Sigmoid colon (tissue), 6 donors: ENCODE measurements at regions not wholly inside any gene's neighbourhood (a gene's known extent, or its start where the extent isn't known, plus 50 kb on each side); places are given as distances from the start of the nearest gene placed in this dataset.

Experiments used
- DNase-seq: peaks from one replicate; pipeline ENCODE4 v3.0.0-alpha.2; 2019
- H3K27ac ChIP-seq, 4 donors: fragments of 200-600 bp; sonication (generic); one replicate each; pipeline ENCODE4 v1.5.1; 2016 to 2019; ENCODE audit warnings: mild to moderate bottlenecking in 1 of 4
- H3K27me3 ChIP-seq, 3 donors: fragments of 200-600 bp; sonication (generic); one replicate each; pipeline ENCODE4 v1.5.1; 2019; ENCODE audit warnings: mild to moderate bottlenecking in 1 of 3
- H3K36me3 ChIP-seq, 4 donors: fragments of 200-600 bp; sonication (generic); one replicate each; pipeline ENCODE4 v1.5.1; 2016 to 2019
- H3K4me1 ChIP-seq, 4 donors: fragments of 200-600 bp; sonication (generic); one replicate each; pipeline ENCODE4 v1.5.1; 2017 to 2019
- H3K4me3 ChIP-seq, 4 donors: fragments of 200-600 bp; sonication (generic); one replicate each; pipeline ENCODE4 v1.5.1; 2017 to 2019; ENCODE audit warnings: mild to moderate bottlenecking in 2 of 4, moderate library complexity in 1 of 4
- H3K9me3 ChIP-seq, 4 donors: fragments of 200-600 bp in 3 of 4; sonication (generic) in 3 of 4; one replicate each; pipeline versions ENCODE4 v1.5.1 to v1.6.1; 2013 to 2019
- EP300 ChIP-seq, 4 donors: sonication (generic); formaldehyde crosslinking; IDR thresholded peaks; one replicate each; pipeline ENCODE4 v1.6.1; 2017; ENCODE audit warnings: antibody characterized with exemption in 4 of 4
- POLR2A ChIP-seq, 2 donors: fragments of 450-650 bp; IDR thresholded peaks; one replicate each; pipeline ENCODE4 v1.6.1; 2016; ENCODE audit warnings: antibody characterized with exemption in 2 of 2, mild to moderate bottlenecking in 2 of 2, moderate library complexity in 2 of 2
- POLR2AphosphoS5 ChIP-seq, 4 donors: sonication (generic); formaldehyde crosslinking; IDR thresholded peaks; one replicate each; pipeline ENCODE4 v1.6.1; 2017; ENCODE audit warnings: antibody characterized with exemption in 4 of 4
- WGBS, 2 donors: extraction: QIAGEN DNeasy Blood & Tissue Kit; methylation state at CpG; one replicate each; pipeline ENCODE4 v1.1.7; 2013; 5-methylcytosine and 5-hydroxymethylcytosine counted together
- intact Hi-C: fragments of 100-400 bp; cut with DNase I; formaldehyde crosslinking; loops from one replicate; pipeline ENCODE4 v1.15.1; 2023
- TF ChIP-seq, protein P1 (sequence below), 4 experiments: fragments of 450-650 bp in 3 of 4; fragments of 200-600 bp in 1 of 4; IDR thresholded peaks; one replicate each; pipeline ENCODE4 v1.5.1; 2016 to 2019; ENCODE audit warnings: antibody characterized with exemption in 4 of 4, mild to moderate bottlenecking in 3 of 4, moderate library complexity in 2 of 4
- donor health status: healthy with polysubstance abuse.
- donor health status: healthy.

DNA sequence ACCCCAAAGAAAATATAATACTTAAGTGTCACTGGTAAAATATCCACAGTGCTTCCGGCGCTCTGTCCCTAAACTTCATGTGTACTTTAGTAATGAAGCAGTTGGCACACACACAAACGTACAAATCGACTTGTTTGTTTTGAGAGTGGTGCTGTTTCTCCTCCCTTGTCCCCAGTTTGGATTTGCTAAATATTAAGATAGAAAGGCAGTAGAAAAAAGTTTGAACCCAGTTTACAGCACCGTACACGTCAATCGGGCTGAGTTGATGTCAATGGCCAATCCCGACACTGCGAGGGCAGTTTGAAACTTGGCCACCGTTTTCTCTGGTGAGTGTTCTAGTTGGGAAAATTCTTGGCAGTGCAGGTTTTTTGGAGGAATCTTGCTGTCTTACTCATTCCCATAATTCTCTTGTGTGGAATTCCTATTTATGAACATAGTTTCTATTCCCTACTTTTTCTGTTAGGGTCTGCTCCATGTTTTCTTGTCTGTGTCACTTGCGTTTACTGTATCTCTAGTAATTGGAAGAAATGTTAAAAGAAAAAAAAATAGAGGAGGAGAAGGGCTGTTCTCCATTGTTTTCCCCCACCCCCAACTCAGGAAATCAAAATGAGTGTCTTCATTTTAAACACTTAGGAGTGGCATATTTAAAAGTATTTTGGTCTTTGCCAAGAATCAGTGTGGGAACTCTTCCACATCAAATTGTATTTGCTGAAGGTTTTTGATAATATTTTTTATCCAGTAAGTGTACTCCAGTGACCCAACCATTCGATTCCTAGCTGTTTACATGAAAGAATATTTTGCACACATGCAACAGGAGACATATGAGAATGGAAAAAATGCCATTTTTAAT lies 72.3 kb downstream of the OR2B2 start:
- Histone ChIP-seq H3K27ac (peak overlapping the region in 2 of 4 donors; percentile 93 to 97), H3K27me3 (peaks cover 0 to 18% (median 18%) of the 10 kb centered on the region in 3 donors), H3K36me3 (no peaks in the 10 kb centered on the region), H3K4me3 (peak overlapping the region in 3 of 4 donors; percentile 48 to 75 (median 66)), H3K4me1 (peaks cover 0 to 37% (median 17%) of the 10 kb centered on the region in 4 donors), H3K9me3 (no peaks in the 10 kb centered on the region)
- intact Hi-C loops: loop anchor here (2.0 to 10.0 kb wide), 4 partner anchors 55 to 1815 kb away; a partner anchor contains a TSS
- DNase-seq: no peak
- no peak for TF ChIP-seq EP300 (IDR thresholded peaks at IDR 0.05)
- no peak for TF ChIP-seq POLR2A (IDR thresholded peaks at IDR 0.05)
- no peak for TF ChIP-seq POLR2AphosphoS5 (IDR thresholded peaks at IDR 0.05)
- TF ChIP-seq, protein P1, sequence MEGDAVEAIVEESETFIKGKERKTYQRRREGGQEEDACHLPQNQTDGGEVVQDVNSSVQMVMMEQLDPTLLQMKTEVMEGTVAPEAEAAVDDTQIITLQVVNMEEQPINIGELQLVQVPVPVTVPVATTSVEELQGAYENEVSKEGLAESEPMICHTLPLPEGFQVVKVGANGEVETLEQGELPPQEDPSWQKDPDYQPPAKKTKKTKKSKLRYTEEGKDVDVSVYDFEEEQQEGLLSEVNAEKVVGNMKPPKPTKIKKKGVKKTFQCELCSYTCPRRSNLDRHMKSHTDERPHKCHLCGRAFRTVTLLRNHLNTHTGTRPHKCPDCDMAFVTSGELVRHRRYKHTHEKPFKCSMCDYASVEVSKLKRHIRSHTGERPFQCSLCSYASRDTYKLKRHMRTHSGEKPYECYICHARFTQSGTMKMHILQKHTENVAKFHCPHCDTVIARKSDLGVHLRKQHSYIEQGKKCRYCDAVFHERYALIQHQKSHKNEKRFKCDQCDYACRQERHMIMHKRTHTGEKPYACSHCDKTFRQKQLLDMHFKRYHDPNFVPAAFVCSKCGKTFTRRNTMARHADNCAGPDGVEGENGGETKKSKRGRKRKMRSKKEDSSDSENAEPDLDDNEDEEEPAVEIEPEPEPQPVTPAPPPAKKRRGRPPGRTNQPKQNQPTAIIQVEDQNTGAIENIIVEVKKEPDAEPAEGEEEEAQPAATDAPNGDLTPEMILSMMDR (IDR thresholded peaks at IDR 0.05): no peak
- 6 to 9% methylated on average over 12 of the region's 12 CpGs for WGBS, 2 donors

DNA sequence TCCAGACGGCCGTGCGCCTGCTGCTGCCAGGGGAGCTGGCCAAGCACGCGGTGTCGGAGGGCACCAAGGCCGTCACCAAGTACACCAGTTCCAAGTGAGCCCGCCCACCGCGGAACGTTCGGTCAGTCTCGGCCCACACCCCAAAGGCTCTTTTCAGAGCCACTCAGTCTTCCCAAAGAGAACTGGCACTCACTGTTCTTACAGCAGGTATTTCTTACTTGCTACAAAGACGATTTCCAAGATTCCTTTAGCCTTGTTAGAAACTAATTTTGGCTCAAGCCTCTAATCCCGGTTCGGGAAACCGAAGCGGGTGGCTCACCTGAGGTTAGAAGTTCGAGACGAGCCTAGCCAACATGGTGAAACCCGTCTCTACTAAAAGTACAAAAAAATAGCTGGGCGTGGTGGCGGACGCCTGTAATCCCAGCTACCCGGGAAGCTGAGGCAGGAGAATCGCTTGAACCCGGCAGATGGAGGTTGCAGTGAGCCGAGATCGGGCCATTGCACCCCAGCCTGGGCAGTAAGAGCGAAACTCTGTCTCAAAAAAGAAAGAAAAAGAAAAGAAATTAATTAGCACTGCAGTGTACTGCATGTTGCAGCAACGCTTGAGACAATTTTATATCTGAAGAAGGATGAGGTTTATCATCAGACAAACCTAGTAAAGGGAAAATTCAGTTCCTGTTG lies 73.1 kb downstream of the OR2B2 start:
- peak overlapping the region; percentile 48 to 75 (median 65) for H3K4me3 ChIP-seq
- H3K9me3 ChIP-seq: no peaks in the 10 kb centered on the region
- H3K27ac ChIP-seq: peak overlapping the region; percentile 87 to 97 (median 94)
- TF ChIP-seq EP300 (IDR thresholded peaks at IDR 0.05) (no peak), POLR2AphosphoS5 (IDR thresholded peaks at IDR 0.05) (no peak), POLR2A (IDR thresholded peaks at IDR 0.05) (no peak)
- TF ChIP-seq, protein P1 (IDR thresholded peaks at IDR 0.05): no peak
- no peaks in the 10 kb centered on the region for H3K36me3 ChIP-seq
- WGBS, 2 donors: 1% methylated on average over 31 of the region's 31 CpGs
- intact Hi-C loops: loop anchor here (2.0 to 10.0 kb wide), 4 partner anchors 56 to 1814 kb away; a partner anchor contains a TSS
- H3K27me3 ChIP-seq: peaks cover 0 to 18% (median 18%) of the 10 kb centered on the region in 3 donors
- H3K4me1 ChIP-seq: peaks cover 0 to 37% (median 17%) of the 10 kb centered on the region in 4 donors
- no peak for DNase-seq

GRCh38 chr6:27838058-27838944 lies 73.9 kb downstream of the OR2B2 start:
- H3K4me3 ChIP-seq: peak overlapping the region; percentile 48 to 75 (median 65)
- peaks cover 0 to 24% (median 18%) of the 10 kb centered on the region in 3 donors for H3K27me3 ChIP-seq
- peak overlapping the region; percentile 87 to 97 (median 94) for H3K27ac ChIP-seq
- H3K36me3 ChIP-seq: no peaks in the 10 kb centered on the region
- no peaks in the 10 kb centered on the region for H3K9me3 ChIP-seq
- peaks cover 0 to 37% (median 17%) of the 10 kb centered on the region in 4 donors for H3K4me1 ChIP-seq
- intact Hi-C loops: loop anchor here (2.0 to 10.0 kb wide), 4 partner anchors 56 to 1814 kb away; a partner anchor contains a TSS
- peak; percentile 88 for DNase-seq
- TF ChIP-seq, protein P1 (IDR thresholded peaks at IDR 0.05): peak in 2 of 4 experiments; percentile 12 to 18
- TF ChIP-seq POLR2A (IDR thresholded peaks at IDR 0.05) (peak; percentile 80 to 92), POLR2AphosphoS5 (IDR thresholded peaks at IDR 0.05) (peak; percentile 95 to 98 (median 98)), EP300 (IDR thresholded peaks at IDR 0.05) (no peak)
- 0 to 1% methylated on average over 66 of the region's 66 CpGs for WGBS, 2 donors

- TF ChIP-seq EP300 (IDR thresholded peaks at IDR 0.05) (no peak), POLR2A (IDR thresholded peaks at IDR 0.05) (no peak), POLR2AphosphoS5 (IDR thresholded peaks at IDR 0.05) (no peak)
- TF ChIP-seq, protein P1 (IDR thresholded peaks at IDR 0.05): no peak
- Histone ChIP-seq H3K9me3 (no peaks in the 10 kb centered on the region), H3K27me3 (peaks cover 0 to 30% (median 18%) of the 10 kb centered on the region in 3 donors), H3K27ac (peak overlapping the region; percentile 87 to 97 (median 94)), H3K36me3 (no peaks in the 10 kb centered on the region), H3K4me3 (peak overlapping the region; percentile 48 to 75 (median 65)), H3K4me1 (peaks cover 0 to 37% (median 17%) of the 10 kb centered on the region in 4 donors)
- intact Hi-C loops: loop anchor here (2.0 to 10.0 kb wide), 5 partner anchors 27 to 1813 kb away; a partner anchor contains a TSS
- WGBS, 2 donors: 0 to 1% methylated on average over 11 of the region's 11 CpGs
- no peak for DNase-seq
These were observed 74.6 kb downstream of the OR2B2 start for GRCh38 chr6:27837625-27838057.
